GM12891 (cell line): ENCODE measurements at regions not wholly inside any gene's neighbourhood (a gene's known extent, or its start where the extent isn't known, plus 50 kb on each side); places are given as distances from the start of the nearest gene placed in this dataset.

Experiments
- POLR2A ChIP-seq: IDR thresholded peaks from 2 replicates; pipeline ENCODE4 v1.6.1; 2011; ENCODE audit warnings: low read depth, low read length, control low read depth
- POLR2AphosphoS5 ChIP-seq: IDR thresholded peaks from 2 replicates; pipeline ENCODE4 v1.6.1; 2011; ENCODE audit warnings: low read depth, low read length, control low read depth
- SPI1 ChIP-seq: IDR thresholded peaks from 2 replicates; pipeline ENCODE4 v1.6.1; 2011; ENCODE audit warnings: low read depth, low read length, control low read depth
- TAF1 ChIP-seq: IDR thresholded peaks from 2 replicates; pipeline ENCODE4 v1.6.1; 2011; ENCODE audit warnings: low read depth, low read length, control low read depth

DNA sequence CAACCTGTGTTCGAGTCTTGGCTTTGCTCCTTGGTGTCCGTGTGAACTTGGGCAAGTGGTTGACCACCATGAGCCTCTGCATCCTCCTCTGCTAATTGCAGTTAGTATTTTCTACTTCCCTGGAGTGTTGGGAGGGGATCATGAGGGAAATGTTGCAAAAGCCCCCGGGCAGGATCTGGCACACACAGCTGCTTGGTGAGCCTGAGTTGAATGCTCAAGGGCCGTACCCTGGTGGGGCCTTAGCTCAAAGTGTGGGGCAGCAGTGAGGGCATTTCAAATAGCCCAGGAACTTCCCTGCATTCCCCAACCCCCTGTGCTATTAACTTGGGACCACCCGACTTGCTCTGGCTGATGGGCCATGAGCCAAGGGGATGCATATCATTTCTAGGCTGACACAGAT, 94.9 kb upstream of the SLC6A11 start:
- no peak for TF ChIP-seq POLR2AphosphoS5
- no peak for TF ChIP-seq POLR2A
- TF ChIP-seq SPI1, result no peak
- TF ChIP-seq TAF1, result no peak
